ENCODE measurements at regions not wholly inside any gene's neighbourhood (a gene's known extent, or its start where the extent isn't known, plus 50 kb on each side); places are given as distances from the start of the nearest gene placed in this dataset.

- DNase-seq = no peak
These were observed 64.2 kb downstream of the GJA1 start for GRCh38 chr6:121499666-121500065.

GRCh38 chr6:121503589-121503991 is 68.1 kb downstream of the GJA1 start:
- DNase-seq = no peak

GRCh38 chr6:121504227-121504626 is 68.8 kb downstream of the GJA1 start:
- no peak for DNase-seq

GRCh38 chr6:121505284-121505683 is 69.8 kb downstream of the GJA1 start:
- DNase-seq = no peak

GRCh38 chr6:121506761-121507754 is 71.6 kb downstream of the GJA1 start:
- no peak for DNase-seq

GRCh38 chr6:121510568-121511177 is 75.2 kb downstream of the GJA1 start:
- no peak for DNase-seq

GRCh38 chr6:121515630-121516265 is 80.3 kb downstream of the GJA1 start:
- DNase-seq = no peak

GRCh38 chr6:121516331-121516730 is 80.9 kb downstream of the GJA1 start:
- no peak for DNase-seq

- DNase-seq = no peak
These were observed 85.1 kb downstream of the GJA1 start for GRCh38 chr6:121520337-121521163.

GRCh38 chr6:121521164-121521555 is 85.7 kb downstream of the GJA1 start:
- no peak for DNase-seq

- no peak for DNase-seq
These were observed 86.8 kb downstream of the GJA1 start for GRCh38 chr6:121522265-121522664.

- DNase-seq = no peak
These were observed 87.4 kb downstream of the GJA1 start for GRCh38 chr6:121522771-121523386.

- DNase-seq = no peak
These were observed 88.2 kb downstream of the GJA1 start for GRCh38 chr6:121523628-121524027.

GRCh38 chr6:121526282-121526681 is 90.8 kb downstream of the GJA1 start:
- DNase-seq = no peak

GRCh38 chr6:121531658-121532169 is 96.3 kb downstream of the GJA1 start:
- no peak for DNase-seq

GRCh38 chr6:121533321-121533841 is 97.9 kb downstream of the GJA1 start:
- no peak for DNase-seq

- no peak for DNase-seq
These were observed 100.3 kb downstream of the GJA1 start for GRCh38 chr6:121535777-121536176.

GRCh38 chr6:121536345-121536744 is 100.9 kb downstream of the GJA1 start:
- DNase-seq = no peak

GRCh38 chr6:121539439-121539838 is 104.0 kb downstream of the GJA1 start:
- no peak for DNase-seq

- no peak for DNase-seq
These were observed 104.8 kb downstream of the GJA1 start for GRCh38 chr6:121540210-121540609.

GRCh38 chr6:121544691-121545090 is 109.2 kb downstream of the GJA1 start:
- DNase-seq = no peak

- DNase-seq = no peak
These were observed 112.7 kb downstream of the GJA1 start for GRCh38 chr6:121548131-121548530.
